ENCODE measurements at regions not wholly inside any gene's neighbourhood (a gene's known extent, or its start where the extent isn't known, plus 50 kb on each side); places are given as distances from the start of the nearest gene placed in this dataset.
"Not testable (repeated sequence)": the region's sequence is repeated elsewhere in the genome, so short reads cannot be mapped to it uniquely, and the experiment has no call there.

DNA sequence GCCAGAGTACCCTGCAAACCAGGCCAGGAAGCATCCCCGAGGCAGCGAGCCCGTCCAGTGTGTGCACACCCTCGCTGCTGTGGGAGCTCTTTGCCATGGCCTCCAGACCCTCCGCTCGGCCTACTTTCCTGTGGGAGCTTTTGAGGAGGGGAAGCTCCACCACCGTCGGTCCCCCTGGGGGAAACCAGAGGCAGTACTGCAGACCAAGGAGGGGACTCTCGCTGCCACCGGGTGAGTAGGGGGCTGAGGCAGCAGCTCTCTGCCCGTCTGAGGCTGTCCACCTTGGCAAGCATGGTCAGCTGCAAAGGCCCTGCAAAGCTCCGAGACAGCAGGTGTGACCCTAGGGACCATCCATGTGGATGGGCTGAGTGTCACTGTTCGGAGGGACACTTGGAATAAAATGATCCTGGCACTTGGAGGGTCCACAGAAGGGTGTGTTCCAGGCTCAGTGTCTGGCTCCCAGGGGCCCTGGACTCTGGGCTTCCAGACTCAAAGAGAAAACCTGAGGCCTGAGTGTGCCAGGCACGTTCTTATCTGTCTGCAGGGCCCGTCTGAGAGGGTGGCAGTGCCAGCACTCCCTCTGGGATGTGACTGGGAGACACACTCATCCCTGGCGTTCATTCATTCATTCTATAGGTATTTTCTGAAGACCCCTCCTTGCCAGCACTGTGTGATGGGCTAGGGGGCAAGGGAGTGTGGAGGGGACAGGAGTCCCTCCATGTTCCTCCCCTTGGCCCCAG lies 282.8 kb upstream of the HS6ST1 start:
- TF ChIP-seq, protein P1, sequence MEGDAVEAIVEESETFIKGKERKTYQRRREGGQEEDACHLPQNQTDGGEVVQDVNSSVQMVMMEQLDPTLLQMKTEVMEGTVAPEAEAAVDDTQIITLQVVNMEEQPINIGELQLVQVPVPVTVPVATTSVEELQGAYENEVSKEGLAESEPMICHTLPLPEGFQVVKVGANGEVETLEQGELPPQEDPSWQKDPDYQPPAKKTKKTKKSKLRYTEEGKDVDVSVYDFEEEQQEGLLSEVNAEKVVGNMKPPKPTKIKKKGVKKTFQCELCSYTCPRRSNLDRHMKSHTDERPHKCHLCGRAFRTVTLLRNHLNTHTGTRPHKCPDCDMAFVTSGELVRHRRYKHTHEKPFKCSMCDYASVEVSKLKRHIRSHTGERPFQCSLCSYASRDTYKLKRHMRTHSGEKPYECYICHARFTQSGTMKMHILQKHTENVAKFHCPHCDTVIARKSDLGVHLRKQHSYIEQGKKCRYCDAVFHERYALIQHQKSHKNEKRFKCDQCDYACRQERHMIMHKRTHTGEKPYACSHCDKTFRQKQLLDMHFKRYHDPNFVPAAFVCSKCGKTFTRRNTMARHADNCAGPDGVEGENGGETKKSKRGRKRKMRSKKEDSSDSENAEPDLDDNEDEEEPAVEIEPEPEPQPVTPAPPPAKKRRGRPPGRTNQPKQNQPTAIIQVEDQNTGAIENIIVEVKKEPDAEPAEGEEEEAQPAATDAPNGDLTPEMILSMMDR (IDR thresholded peaks at IDR 0.05; ENCODE audit: low read depth, low read length, missing control alignments), result no peak
- no peak for DNase-seq (ENCODE audit: extremely low read depth, low read depth)
- H3K4me3 ChIP-seq (replicated peaks; ENCODE audit: low read depth, low read length), result no peak overlapping the region

DNA sequence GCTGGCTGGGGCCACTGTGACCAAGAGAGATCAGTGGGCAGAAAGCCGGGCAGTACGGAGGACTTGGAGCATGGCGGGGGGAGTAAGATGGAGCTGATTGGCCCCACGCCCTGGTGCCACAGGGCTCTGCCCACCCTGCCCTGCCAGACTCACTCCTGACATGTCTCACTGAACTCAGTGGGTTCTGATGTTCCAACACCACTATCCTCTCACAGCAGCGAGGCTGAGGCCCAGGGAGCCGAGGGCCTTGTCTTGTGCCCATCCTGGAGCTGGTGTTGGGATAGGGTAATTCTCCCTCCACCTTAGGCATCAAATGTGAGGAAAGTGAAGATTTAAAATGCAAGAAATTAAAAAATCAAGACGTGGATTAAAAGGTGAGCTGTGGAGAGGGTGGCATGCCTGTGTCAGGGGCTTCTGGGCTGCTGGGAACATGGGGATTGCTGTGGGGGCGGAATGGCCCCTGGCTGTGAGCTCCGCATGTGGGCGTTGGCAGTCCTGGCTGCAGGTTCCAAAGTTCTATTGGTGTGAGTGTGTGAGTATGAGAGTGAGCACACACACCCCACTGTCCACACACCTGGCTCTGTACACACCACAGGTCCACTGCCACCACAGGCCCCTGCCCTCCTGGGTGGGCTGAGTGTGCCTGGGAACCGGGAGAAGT lies 283.5 kb upstream of the HS6ST1 start:
- H3K4me3 ChIP-seq (replicated peaks; ENCODE audit: low read depth, low read length), result no peak overlapping the region
- no peak for DNase-seq (ENCODE audit: extremely low read depth, low read depth)
- TF ChIP-seq, protein P1 (IDR thresholded peaks at IDR 0.05; ENCODE audit: low read depth, low read length, missing control alignments), result no peak

DNA sequence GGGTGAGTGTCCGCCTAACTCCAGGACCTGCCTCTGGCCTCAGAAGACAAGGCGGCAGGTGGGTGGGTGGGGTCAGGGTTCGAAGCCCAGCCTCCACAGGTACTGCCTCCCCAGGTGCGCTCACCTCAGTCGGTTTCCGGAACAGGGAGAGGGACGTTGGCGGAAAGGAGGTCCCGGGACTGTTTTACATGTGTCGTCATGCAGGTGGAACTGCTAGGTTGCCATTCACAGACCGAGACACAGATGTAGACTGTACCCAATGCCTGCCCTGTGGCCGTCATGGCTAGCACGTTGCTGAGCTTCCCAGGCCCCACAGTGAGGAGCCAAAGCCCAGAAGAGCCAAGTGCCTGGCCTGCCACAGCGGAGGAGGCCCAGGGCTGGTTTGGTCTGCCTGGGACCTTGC lies 284.0 kb upstream of the HS6ST1 start:
- no peak for DNase-seq (ENCODE audit: extremely low read depth, low read depth)
- TF ChIP-seq, protein P1 (IDR thresholded peaks at IDR 0.05; ENCODE audit: low read depth, low read length, missing control alignments), result no peak
- H3K4me3 ChIP-seq (replicated peaks; ENCODE audit: low read depth, low read length), result no peak overlapping the region

DNA sequence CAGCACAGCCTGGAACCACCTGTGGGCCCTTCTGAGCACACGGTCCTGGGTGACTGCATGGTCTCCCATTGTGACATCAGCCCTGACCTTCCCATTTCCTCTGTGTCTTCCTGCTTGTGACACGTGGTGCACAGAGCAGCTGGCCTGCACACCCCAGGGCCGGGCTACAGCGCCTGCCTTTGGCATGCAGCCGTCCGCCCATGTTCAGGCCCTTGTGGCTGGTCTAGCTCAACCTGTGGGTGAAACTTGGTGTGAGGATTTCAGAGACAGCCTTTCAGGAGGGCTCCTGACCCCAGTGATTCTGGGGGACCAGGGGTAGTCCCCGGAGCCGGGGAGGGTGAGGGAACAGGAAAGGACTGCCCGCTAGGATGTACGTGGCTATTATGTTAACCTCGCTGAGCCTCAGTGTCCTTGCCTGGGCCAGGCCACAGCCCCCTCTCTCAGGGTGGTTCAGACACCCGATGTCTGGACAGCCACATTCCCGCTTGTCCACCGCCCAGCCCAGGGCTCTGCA lies 284.8 kb upstream of the HS6ST1 start:
- no peak overlapping the region for H3K4me3 ChIP-seq (replicated peaks; ENCODE audit: low read depth, low read length)
- TF ChIP-seq, protein P1 (IDR thresholded peaks at IDR 0.05; ENCODE audit: low read depth, low read length, missing control alignments), result no peak
- DNase-seq (ENCODE audit: extremely low read depth, low read depth), result no peak

DNA sequence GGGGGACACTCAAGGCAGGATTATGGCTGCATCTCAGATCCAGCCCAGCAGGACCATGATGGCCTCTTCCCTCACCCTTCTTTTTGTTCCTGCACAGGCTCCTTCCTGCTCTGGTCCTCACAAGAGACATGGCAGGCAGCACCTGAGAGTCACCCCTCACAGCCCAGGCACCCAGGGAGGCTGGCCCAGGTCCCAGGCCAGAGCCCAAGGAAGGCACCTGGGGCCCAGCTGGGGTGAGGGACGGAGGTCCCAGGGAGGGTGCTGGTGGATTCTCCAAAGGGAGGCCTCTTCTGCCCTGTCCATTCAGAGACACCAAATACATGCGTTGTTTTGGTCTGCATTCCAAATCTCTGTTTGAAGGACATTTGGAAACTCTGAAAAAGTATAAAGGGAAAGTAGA lies 285.4 kb upstream of the HS6ST1 start:
- H3K4me3 ChIP-seq (replicated peaks; ENCODE audit: low read depth, low read length), result no peak overlapping the region
- no peak for DNase-seq (ENCODE audit: extremely low read depth, low read depth)
- TF ChIP-seq, protein P1 (IDR thresholded peaks at IDR 0.05; ENCODE audit: low read depth, low read length, missing control alignments), result no peak

DNA sequence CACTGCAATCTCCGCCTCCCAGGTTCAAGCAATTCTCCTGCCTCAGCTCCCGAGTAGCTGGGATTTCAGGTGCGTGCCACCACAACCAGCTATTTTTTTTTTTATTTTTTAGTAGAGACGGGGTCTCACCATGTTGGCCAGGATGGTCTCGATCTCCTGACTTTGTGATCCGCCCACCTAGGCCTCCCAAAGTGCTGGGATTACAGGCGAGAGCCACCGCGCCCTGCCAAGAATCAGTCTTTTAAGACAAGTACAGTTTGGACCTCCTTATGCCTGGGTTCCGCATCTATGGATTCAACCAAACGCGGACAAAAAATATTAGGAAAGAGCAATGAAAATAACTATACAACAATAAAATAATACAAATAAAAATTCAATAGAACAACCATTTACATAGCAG lies 285.9 kb upstream of the HS6ST1 start:
- DNase-seq (ENCODE audit: extremely low read depth, low read depth); H3K4me3 ChIP-seq (replicated peaks; ENCODE audit: low read depth, low read length): not testable (repeated sequence)

DNA sequence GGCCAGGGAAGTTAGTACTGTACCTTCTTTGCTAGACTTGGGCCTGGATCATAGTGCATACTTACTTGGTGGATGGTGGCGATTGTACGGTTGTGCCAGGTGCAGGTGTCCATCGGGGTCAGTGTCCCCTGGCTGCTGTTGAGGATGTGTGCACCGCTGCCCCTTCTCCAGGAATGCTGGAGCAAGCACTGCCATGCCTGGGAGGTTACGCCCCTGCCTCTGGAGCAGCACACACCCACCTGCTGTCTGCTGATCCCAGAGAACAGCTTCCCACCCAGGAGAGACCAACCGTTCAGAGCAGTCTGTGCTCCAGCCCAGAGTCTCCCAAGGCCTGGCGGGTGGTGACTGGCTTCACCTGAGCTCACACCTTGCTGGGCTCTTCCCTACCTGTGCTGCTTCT lies 286.8 kb upstream of the HS6ST1 start:
- H3K4me3 ChIP-seq (replicated peaks; ENCODE audit: low read depth, low read length), result no peak overlapping the region
- TF ChIP-seq, protein P1 (IDR thresholded peaks at IDR 0.05; ENCODE audit: low read depth, low read length, missing control alignments), result no peak
- no peak for DNase-seq (ENCODE audit: extremely low read depth, low read depth)
